Activated naive CD4-positive, alpha-beta T cell treated with anti-CD3 and anti-CD28 coated beads, Interleukin-2, amount 50 U/mL, for 72 hours (primary cell): ENCODE measurements at regions not wholly inside any gene's neighbourhood (a gene's known extent, or its start where the extent isn't known, plus 50 kb on each side); places are given as distances from the start of the nearest gene placed in this dataset.
A peak's percentile ranks its signal among the peaks of the same experiment; 100 is the strongest.

ENCODE experiments used
- ATAC-seq, 2 donors: fragments of 150-1000 bp; cut with Tn5 transposase; 2 replicates each; pipeline ENCODE4 v1.10.0; 2021; ENCODE audit warnings: mild to moderate bottlenecking in 2 of 2, moderate library complexity in 2 of 2
- DNase-seq, 2 donors: peaks; one replicate each; pipeline ENCODE4 v3.0.0; 2021 to 2022; ENCODE audit warnings: low spot score in 2 of 2
- H3K27ac Mint-ChIP-seq, 2 donors: one replicate each; pipeline ENCODE4 v1.8.0; 2022; ENCODE audit warnings: mild to moderate bottlenecking in 2 of 2, mixed read lengths in 2 of 2
- H3K36me3 Mint-ChIP-seq, 2 donors: one replicate each; pipeline ENCODE4 v1.8.0; 2022; ENCODE audit warnings: mixed read lengths in 2 of 2
- H3K9me3 Mint-ChIP-seq, 2 donors: one replicate each; pipeline ENCODE4 v1.8.0; 2022; ENCODE audit warnings: mixed read lengths in 2 of 2

DNA sequence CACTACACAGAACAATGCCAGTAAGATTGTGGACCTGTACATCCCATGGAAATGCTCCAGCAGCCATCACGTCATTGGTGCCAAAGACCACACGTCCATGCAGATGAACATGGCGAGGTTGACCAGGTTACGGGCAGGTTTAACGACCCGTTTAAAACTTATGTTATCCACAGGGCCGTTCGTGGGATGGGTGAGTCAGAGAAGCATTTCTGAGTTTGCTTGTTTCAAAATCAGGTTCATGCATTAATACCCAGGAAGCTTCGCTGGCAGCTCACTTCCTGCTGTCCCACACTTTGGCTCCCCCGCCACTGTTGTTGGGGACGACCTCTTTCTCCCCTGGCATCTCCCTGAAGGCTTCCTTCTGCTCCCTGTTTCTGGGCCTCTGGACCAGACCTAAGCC lies 194.1 kb downstream of the USP12 start:
- peaks cover 0 to 3% of the 10 kb centered on the region in 2 donors for H3K9me3 Mint-ChIP-seq
- H3K36me3 Mint-ChIP-seq = no peaks in the 10 kb centered on the region
- H3K27ac Mint-ChIP-seq = no peak overlapping the region
- ATAC-seq (no peak), DNase-seq (no peak)

DNA sequence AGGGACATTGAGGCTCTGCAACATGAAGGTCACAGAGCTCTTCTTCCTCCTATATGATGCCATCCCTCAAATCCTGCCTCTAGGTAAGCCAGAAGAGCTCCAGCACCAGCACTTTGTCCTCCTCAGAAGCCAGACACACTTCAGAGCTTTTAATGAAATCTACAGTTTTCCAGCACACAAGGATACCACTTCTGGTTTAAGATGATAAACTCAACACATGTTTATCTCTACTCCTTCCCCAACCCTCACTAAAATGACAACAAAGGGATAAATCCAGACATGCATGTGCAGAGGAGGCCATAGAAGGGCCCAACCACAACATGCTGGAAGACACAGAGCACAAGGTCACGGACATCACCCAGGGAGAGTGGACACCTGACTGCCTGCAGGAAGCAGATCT lies 195.3 kb downstream of the USP12 start:
- Mint-ChIP-seq H3K27ac (no peak overlapping the region), H3K9me3 (peaks cover 0 to 4% of the 10 kb centered on the region in 2 donors)
- no peak for ATAC-seq

DNA sequence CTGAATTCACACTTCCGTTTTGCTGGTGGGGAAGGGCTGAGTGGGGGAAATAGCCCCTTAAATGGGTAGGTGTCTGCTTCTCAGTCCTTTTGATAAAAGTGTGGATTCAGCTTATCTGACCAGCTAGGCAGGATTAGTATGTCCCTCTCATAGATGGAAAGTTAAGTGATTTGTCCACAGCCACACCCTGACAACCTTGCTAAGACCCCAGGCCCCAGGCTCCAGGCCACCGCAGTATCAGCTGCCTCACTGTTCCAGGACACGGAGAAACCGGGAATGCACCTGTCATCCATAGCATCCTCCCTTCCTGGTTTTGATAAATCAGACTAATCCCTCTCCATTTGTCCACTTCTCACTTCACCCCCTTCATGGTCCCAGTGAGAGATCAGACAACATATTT lies 197.7 kb downstream of the USP12 start:
- DNase-seq = no peak
- ATAC-seq = no peak
- Mint-ChIP-seq H3K27ac (no peak overlapping the region), H3K9me3 (peaks cover 0 to 4% of the 10 kb centered on the region in 2 donors), H3K36me3 (no peaks in the 10 kb centered on the region)

More for the DNA sequence above, 195.3 kb downstream of the USP12 start:
- no peak for DNase-seq
- no peaks in the 10 kb centered on the region for H3K36me3 Mint-ChIP-seq

DNA sequence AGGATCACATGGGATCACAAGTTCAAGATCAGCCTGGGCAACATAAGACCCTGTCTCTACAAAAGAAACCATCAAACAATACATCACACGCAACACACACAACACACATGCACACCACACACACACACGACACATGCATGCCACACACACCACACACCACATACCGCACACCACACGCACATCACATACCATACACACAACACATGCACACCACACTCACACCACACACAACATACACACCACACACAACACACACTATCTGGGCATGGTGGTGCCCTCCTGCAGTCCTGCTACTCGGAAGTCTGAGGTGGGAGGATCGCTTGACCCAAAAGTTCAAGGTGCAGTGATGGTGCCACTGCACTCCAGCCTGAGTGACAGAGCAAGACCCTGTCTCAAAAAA lies 198.3 kb downstream of the USP12 start:
- DNase-seq (no peak), ATAC-seq (no peak)
- H3K9me3 Mint-ChIP-seq = peaks cover 0 to 4% of the 10 kb centered on the region in 2 donors
- H3K27ac Mint-ChIP-seq = no peak overlapping the region
- no peaks in the 10 kb centered on the region for H3K36me3 Mint-ChIP-seq

DNA sequence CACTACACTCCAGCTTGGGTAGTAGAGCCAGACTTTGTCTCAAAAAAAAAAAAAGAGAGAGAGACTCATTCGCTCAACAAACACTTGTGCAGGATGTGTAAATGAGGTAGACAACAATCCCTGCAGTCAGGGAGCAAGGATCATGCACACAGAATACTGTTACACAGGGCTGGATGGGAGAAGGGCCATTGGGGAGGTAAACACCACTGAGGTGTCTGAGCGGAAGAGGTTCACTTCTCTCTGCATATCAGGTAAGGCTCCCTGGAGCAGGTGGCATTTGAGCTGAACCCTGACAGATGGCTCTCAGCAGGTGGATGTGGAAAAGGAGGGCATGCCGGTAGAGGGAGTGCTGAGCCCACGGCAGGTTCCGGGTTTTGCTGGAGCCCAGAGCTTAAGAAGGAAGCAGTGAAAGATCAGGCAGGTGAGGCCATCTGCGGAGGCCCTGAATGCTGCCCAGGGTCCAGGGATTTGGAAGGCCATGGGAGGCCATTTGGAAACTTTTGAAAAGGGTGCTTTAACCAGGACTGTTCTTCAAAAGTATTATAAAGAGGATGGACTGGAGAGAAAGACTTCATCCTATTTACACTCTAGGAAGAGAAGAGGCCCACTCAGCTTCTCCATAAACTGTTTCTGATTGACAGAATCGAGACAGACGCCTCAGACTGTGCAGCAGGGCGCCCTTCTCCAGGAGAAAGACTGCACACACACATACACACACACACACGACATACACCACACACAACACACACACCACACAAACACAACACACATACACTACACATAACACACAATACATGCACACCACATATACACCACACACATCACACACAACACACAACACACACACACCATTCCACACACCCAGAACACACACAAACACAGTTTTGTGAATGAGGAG lies 199.4 kb downstream of the USP12 start:
- no peaks in the 10 kb centered on the region for H3K36me3 Mint-ChIP-seq
- peak; percentile 60 to 77 for ATAC-seq
- peak in 1 of 2 donors; percentile 26 for DNase-seq
- H3K9me3 Mint-ChIP-seq = peaks cover 0 to 4% of the 10 kb centered on the region in 2 donors
- peak overlapping the region in 1 of 2 donors; percentile 0 for H3K27ac Mint-ChIP-seq

DNA sequence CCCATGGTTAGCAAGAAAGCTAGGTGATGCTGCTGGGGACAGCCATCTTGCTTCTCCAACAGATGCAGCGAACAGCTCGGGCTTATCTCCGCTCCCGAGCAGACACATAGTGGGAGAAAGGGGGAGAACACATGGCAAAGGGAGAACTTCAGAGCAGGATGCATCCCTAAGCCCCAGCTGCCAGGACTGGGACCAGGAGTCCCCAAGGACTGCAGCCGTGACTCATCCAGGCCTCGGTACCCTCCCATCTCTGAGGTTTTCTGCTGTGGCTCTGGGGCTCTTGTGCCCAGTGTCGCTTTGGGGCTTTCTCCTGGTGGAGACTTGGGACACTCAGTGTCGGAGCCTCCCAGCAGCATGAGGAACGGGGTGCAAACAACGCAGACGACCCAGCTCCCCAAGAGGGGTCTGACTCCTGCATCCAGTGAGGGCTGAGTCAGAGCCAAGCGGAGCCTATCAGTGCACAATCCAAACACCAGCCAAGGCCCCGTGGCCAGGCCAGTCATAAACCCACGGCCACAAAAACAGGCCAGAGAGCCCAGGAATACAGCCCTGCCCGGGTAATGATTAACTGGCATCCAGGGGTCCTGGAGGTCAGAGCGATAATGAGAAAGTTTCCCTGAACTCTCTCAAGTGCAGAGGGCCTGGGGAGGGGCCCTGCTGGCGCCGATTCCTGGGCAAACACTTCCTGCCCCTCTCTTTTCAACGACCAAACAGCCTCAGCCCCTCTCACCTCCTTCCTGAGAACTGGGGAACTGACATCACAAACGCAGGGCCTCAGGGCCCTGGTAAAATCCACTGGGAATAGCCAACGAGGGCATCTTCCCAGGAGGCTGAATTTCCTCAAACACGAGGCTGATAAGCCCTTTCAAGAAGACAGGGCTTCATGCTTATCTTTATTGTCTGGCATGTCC lies 202.9 kb downstream of the USP12 start:
- Mint-ChIP-seq H3K27ac (no peak overlapping the region), H3K36me3 (no peaks in the 10 kb centered on the region), H3K9me3 (peaks cover 0 to 4% of the 10 kb centered on the region in 2 donors)
- no peak for ATAC-seq
- DNase-seq = no peak

DNA sequence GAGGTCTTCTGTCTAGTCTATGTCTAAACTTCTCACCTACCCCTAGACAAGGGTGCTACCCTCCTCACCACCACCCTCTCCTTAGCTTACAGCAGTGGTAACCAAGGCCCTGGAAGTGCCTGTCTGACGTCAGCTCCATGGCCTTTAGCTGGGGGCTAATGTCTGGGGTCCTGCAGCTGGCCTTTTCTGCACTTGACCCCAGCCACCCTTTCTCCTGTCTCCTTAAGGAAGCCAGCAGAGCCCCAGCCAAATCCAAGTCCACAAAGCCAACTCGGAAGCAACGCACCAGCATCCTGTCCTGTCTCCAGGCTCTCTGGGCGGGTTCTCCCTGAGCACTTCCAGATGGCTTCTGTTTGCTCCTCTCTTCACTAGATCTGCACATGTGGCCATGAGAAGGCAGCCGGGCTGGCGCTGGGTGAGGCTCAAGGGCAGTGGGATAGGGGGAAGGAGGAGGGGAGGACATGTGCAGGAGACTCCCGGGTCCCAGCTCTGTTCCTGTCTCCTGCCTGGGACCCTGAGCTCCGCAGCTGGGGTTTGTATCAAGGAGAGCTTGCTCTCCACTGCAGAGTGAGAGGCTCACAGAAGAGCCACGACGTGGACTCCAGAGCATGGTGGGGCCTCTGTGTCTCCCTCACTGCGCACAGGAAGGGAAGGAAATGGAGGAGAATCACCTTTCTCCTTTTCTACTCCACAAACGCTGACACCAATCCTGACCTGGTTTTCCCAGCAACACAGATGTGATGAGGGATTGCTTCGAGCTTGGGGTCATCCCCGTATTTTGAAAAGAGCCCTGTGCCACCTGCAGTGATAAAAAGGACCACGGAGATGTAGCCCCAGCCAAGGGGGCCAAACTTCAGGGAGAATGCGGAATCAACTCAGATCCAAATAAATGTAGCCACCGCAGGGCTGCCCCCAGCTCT lies 204.2 kb downstream of the USP12 start:
- H3K36me3 Mint-ChIP-seq = no peaks in the 10 kb centered on the region
- ATAC-seq = no peak
- no peaks in the 10 kb centered on the region for H3K9me3 Mint-ChIP-seq
- DNase-seq = no peak
- no peak overlapping the region for H3K27ac Mint-ChIP-seq

DNA sequence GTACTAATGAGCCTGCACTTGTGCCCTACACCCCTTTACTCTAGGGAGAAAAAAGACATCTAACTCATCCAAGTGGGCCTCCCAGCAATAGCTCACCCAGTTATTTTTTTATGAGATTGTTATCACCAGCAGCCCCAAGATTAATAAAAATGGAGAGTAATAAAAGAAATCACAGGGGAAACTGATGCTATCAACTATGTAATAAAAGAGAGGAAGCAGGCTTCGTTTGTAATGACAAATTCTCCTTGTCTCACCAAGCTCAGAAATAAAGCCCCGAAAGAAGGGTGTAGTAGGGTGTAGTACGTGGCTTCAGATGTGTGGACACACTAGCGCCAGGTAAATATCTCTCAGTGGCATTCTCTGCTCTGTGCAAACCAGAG lies 204.9 kb downstream of the USP12 start:
- H3K9me3 Mint-ChIP-seq = no peaks in the 10 kb centered on the region
- H3K27ac Mint-ChIP-seq = no peak overlapping the region
- ATAC-seq (no peak), DNase-seq (no peak)
- no peaks in the 10 kb centered on the region for H3K36me3 Mint-ChIP-seq

DNA sequence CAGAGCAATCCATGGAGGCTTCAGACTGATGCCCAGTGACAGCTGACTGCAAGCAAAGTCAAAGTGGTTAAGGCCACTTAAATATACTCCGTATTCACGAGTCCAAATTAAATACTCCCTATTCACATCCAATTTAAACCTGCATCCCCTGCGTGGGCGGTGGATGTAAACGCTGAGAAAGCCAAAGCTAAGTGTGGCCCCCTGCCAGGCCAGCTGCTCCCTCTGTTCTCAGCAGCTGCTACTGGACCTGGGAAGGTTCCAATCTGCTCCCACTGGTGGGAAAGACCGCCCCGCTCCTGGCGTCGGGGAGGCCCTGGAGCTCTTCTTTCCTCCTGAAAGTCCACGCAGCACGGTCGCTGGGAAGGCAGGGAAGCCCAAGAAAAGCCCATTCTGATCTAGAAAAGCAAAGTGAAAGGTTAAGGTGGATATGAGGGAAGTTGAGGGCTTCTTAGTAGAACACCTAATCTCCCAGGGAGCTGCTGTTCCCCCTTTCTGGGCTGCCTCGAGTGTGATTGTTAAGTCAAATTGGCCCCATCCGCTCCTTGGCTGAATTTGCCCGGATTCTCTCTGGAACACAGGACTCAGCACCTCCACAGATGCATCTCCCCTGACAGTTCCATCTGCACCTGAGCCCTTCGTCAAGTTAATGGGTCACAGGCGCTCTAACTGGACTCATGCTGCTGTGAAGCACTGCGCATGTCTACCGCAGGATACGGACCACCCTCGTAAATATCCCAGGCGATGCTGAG lies 205.5 kb downstream of the USP12 start:
- H3K36me3 Mint-ChIP-seq = no peaks in the 10 kb centered on the region
- ATAC-seq (no peak), DNase-seq (no peak)
- H3K9me3 Mint-ChIP-seq = no peaks in the 10 kb centered on the region
- no peak overlapping the region for H3K27ac Mint-ChIP-seq

DNA sequence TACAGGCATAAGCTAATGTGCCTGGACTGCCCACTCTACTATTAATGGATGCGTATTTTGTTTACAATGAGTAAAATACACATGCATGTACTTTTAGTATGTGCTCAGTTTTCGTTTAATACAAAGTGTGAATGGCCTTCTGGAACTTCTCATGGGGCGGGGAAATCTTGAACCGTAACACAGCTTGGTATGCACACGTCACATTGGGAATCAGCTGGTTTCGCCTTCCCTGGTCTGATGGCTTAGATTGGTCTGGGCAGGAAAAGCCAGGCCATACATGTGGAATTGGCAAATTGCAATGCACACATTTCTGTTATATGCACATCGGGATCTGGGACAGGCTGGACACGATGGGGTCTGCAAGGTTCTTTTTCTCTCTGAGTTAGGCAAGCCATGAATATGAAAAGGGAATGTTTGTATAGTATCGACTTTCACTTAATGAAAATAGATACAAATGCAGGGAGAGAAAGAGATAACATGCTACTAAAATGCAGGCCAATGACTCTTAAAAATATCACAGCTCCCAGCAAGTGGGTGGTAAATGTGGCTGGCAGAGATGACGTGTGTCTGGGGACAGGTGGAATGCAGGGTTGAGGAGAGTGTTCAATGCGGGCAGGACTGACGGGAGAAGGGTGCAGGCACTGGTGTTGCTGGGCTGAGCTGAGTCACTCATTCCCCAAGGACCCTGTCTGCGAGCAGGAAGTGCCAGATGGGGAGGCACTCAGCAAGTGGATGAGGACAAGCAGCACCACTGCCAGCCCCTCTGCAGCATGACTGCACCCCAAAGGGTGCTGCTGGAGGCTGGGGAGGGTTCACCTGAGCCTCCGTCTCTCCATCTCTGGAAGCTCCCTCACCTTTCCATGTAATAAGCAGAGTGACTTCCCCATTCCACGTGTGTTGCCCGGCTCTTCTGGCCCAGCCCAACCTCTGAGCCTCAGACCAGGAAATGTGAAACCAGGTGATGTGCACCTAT lies 204.0 kb upstream of the GPR12 start:
- Mint-ChIP-seq H3K9me3 (no peaks in the 10 kb centered on the region), H3K27ac (no peak overlapping the region), H3K36me3 (no peaks in the 10 kb centered on the region)
- ATAC-seq (no peak), DNase-seq (no peak)

DNA sequence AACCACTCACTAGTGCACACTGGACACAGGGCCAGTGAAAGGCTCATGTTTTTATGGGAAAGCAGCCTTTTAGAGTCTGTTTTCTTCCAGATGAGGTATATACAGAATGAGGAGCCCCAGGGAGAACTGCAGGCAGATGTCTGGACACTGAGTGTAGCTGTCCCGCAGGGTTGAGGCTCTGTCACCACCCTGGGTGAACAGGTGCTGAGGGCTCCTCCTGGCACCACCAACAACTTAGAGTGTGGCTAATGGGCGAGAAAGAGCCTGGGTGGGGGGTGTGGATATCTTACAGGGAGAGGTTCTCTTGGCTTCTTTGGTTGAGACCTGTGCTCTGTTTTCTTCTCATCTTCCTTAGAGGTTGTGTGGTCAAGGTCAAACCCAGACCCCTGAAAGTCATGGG lies 202.1 kb upstream of the GPR12 start:
- H3K27ac Mint-ChIP-seq = no peak overlapping the region
- no peak for DNase-seq
- H3K9me3 Mint-ChIP-seq = no peaks in the 10 kb centered on the region
- H3K36me3 Mint-ChIP-seq = no peaks in the 10 kb centered on the region
- ATAC-seq = no peak

DNA sequence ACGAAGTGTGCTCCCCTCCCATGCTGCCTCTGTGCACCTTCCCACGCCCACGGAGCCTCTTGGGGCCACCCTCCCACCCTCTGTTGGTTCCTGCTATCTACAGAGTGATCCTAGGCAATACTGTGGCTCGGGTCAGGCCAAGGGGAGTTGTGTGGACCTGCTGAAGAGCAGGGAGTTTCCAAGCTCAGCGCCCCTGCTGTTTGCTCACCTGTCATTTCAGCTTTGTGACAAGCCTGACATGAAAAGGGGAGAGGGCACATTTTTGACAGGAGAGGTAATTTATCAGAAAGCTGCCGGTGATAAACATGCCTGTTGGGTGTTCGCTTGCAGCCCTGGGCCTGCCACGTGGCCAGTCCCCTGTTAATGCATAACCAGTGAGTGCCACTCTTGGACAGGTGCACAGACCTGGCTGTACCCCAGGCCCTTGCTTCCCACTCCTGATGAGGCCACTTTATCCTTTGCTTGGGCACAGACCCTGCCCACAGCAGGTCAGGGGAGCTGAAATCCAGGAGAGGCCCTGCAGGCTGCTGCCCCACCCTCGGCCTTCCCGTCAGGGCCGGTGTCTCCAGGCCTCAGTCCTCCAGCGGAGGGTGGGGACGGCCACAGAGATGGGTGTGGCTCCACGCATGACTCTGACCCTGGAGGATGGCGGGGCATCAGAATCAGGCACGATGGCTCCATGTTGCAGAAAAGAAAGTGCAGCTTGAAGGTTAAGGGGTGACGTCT lies 201.5 kb upstream of the GPR12 start:
- Mint-ChIP-seq H3K27ac (no peak overlapping the region), H3K36me3 (no peaks in the 10 kb centered on the region), H3K9me3 (no peaks in the 10 kb centered on the region)
- DNase-seq (no peak), ATAC-seq (no peak)

DNA sequence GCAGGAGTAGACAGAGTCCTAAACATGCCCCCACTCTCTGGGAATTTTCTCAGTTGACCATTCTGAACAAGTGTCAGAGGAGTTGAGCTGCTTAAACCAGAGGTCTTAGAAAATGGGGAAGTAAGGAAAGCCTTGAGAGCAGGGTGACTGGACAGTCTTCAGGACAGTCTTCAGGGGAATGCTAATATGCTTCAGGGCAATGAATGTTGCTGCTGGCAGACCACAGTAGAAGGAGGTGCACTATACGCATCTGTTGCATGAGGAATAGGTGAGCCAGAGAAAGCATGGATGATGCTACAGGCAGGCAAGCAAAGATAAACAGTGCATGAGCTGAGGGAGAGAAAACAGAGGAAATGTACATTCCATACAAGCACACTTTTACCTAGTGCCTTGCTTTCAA lies 196.6 kb upstream of the GPR12 start:
- no peak for ATAC-seq
- Mint-ChIP-seq H3K27ac (no peak overlapping the region), H3K9me3 (no peaks in the 10 kb centered on the region), H3K36me3 (no peaks in the 10 kb centered on the region)
- no peak for DNase-seq

DNA sequence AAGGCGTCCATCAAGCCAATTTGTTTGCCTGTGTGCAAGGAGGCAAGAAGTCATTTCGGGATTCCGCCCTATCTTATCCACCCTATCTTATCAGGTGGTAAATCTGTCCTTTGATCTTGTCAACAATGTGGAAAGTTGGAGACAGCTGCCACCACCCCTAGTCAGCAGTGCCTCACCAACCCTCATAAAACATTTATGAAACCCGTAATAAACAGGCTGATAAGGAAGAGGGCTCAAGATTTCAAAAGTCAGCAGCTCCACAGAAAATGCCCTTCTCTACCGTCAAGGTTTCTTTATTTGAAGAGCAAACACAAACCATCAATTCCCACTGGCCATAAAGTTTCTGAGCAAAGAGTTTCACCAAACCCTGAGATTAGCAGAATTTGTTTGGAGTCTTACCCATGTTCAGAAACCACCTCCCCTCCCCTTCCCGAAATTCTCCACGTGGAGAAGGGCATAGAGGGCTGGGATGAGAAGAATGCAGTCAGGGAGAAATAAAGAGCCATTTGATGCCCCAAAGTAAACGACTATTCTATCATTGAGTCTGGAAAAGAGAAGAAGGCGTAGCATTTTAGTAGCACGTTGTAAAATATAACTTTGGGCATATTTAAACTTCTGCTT lies 196.0 kb upstream of the GPR12 start:
- no peaks in the 10 kb centered on the region for H3K9me3 Mint-ChIP-seq
- no peak overlapping the region for H3K27ac Mint-ChIP-seq
- ATAC-seq = no peak
- H3K36me3 Mint-ChIP-seq = no peaks in the 10 kb centered on the region
- no peak for DNase-seq
